Fibroblast of pulmonary artery (primary cell): ENCODE measurements at regions not wholly inside any gene's neighbourhood (a gene's known extent, or its start where the extent isn't known, plus 50 kb on each side); places are given as distances from the start of the nearest gene placed in this dataset.

Experiments
- DNase-seq: peaks from one replicate; pipeline ENCODE4 v3.0.0-alpha.2; 2010; ENCODE audit warnings: low read depth
- H3K4me3 ChIP-seq: replicated peaks from 2 replicates; pipeline ENCODE4 v1.5.1; 2011; ENCODE audit warnings: low read depth, mild to moderate bottlenecking, control low read depth, low read length, moderate library complexity
- CTCF ChIP-seq: IDR thresholded peaks from 2 replicates; pipeline ENCODE4 v1.5.1; 2011; ENCODE audit warnings: mild to moderate bottlenecking, control low read depth, low read length, inconsistent platforms; ENCODE audit errors: missing control alignments

GRCh38 chr2:74745766-74746165 is 88.2 kb upstream of the HK2 start:
- no peak for DNase-seq
- no peak overlapping the region for H3K4me3 ChIP-seq
- no peak for TF ChIP-seq CTCF

GRCh38 chr2:74746480-74746879 is 87.4 kb upstream of the HK2 start:
- no peak for DNase-seq
- no peak overlapping the region for H3K4me3 ChIP-seq
- no peak for TF ChIP-seq CTCF

GRCh38 chr2:74747411-74748080 is 86.4 kb upstream of the HK2 start:
- H3K4me3 ChIP-seq, result no peak overlapping the region
- DNase-seq, result peak; percentile 82
- TF ChIP-seq CTCF, result no peak

GRCh38 chr2:74748665-74749064 is 85.3 kb upstream of the HK2 start:
- no peak for DNase-seq
- TF ChIP-seq CTCF, result no peak
- H3K4me3 ChIP-seq, result no peak overlapping the region

- TF ChIP-seq CTCF, result no peak
- no peak overlapping the region for H3K4me3 ChIP-seq
- no peak for DNase-seq
These were observed 84.5 kb upstream of the HK2 start for GRCh38 chr2:74749432-74749831.

- no peak for DNase-seq
- no peak for TF ChIP-seq CTCF
- H3K4me3 ChIP-seq, result no peak overlapping the region
These were observed 81.7 kb upstream of the HK2 start for GRCh38 chr2:74751981-74752851.

- H3K4me3 ChIP-seq, result no peak overlapping the region
- no peak for DNase-seq
- TF ChIP-seq CTCF, result no peak
These were observed 78.5 kb upstream of the HK2 start for GRCh38 chr2:74755386-74755785.
